Tibial nerve (tissue), 4 donors: ENCODE measurements at regions not wholly inside any gene's neighbourhood (a gene's known extent, or its start where the extent isn't known, plus 50 kb on each side); places are given as distances from the start of the nearest gene placed in this dataset.

Experiments
- CTCF ChIP-seq, 5 experiments: fragments of 200-600 bp in 3 of 5; fragments of 450-650 bp in 2 of 5; sonication (generic) in 3 of 5; IDR thresholded peaks; one replicate each; pipeline ENCODE4 v1.5.1; 2016 to 2019; ENCODE audit warnings: antibody characterized with exemption in 5 of 5, mild to moderate bottlenecking in 3 of 5, moderate library complexity in 2 of 5
- EP300 ChIP-seq, 2 donors: sonication (generic); formaldehyde crosslinking; IDR thresholded peaks; one replicate each; pipeline ENCODE4 v1.6.1; 2017; ENCODE audit warnings: antibody characterized with exemption in 2 of 2, mild to moderate bottlenecking in 1 of 2

- TF ChIP-seq CTCF (IDR thresholded peaks at IDR 0.05) (no peak), EP300 (IDR thresholded peaks at IDR 0.05) (no peak)
These were observed 395.9 kb downstream of the PREX1 start for GRCh38 chr20:48431653-48432493.
